GM10248 (cell line): ENCODE measurements at regions not wholly inside any gene's neighbourhood (a gene's known extent, or its start where the extent isn't known, plus 50 kb on each side); places are given as distances from the start of the nearest gene placed in this dataset.

ENCODE experiments used
- CTCF ChIA-PET: fragments of 300-600 bp; sonication (Branson Sonifier 250); formaldehyde crosslinking; extraction: SDS; loops from one replicate; lab custom pipeline; 2021; ENCODE audit warnings: antibody characterized with exemption; lab: Yijun Ruan, JAX
- POLR2A ChIA-PET: fragments of 350-650 bp; sonication (Branson Sonifier 250); formaldehyde crosslinking; extraction: SDS; loops from one replicate; lab custom pipeline; 2020; ENCODE audit warnings: antibody characterized with exemption; lab: Yijun Ruan, JAX
- DNase-seq: peaks from one replicate; pipeline ENCODE4 v3.0.0; 2012; ENCODE audit errors: extremely low spot score
- CTCF ChIP-seq: IDR thresholded peaks from 2 replicates; pipeline ENCODE4 v1.5.1; 2012; ENCODE audit warnings: mild to moderate bottlenecking, low read depth; ENCODE audit errors: extremely low read depth, missing control alignments, control extremely low read depth

GRCh38 chr21:35427320-35428000 is 378.4 kb upstream of the RUNX1 start:
- POLR2A ChIA-PET = no interaction called here
- CTCF ChIA-PET = interaction anchor here (1.1 to 2.8 kb wide), 2 partner anchors 27 to 38 kb away, joined by 3 to 7 read pairs; no protein-coding TSS in a partner anchor
- TF ChIP-seq CTCF = no peak
- DNase-seq = no peak

GRCh38 chr21:35426897-35427296 is 377.8 kb upstream of the RUNX1 start:
- ChIA-PET POLR2A (no interaction called here), CTCF (interaction anchor here (1.1 to 2.8 kb wide), 3 partner anchors 12 to 37 kb away, joined by 3 to 7 read pairs (median 3); no protein-coding TSS in a partner anchor)
- TF ChIP-seq CTCF = no peak
- no peak for DNase-seq

GRCh38 chr21:35426469-35426868 is 377.4 kb upstream of the RUNX1 start:
- POLR2A ChIA-PET = no interaction called here
- DNase-seq = no peak
- CTCF ChIA-PET = interaction anchor here (1.1 to 2.8 kb wide), 3 partner anchors 12 to 37 kb away, joined by 3 to 7 read pairs (median 3); no protein-coding TSS in a partner anchor
- no peak for TF ChIP-seq CTCF

GRCh38 chr21:35424122-35424521 is 375.0 kb upstream of the RUNX1 start:
- no peak for DNase-seq
- TF ChIP-seq CTCF = no peak
- POLR2A ChIA-PET = no interaction called here
- CTCF ChIA-PET = no interaction called here

GRCh38 chr21:35423709-35424108 is 374.6 kb upstream of the RUNX1 start:
- ChIA-PET POLR2A (no interaction called here), CTCF (no interaction called here)
- no peak for TF ChIP-seq CTCF
- DNase-seq = no peak

- no peak for DNase-seq
- POLR2A ChIA-PET = no interaction called here
- no peak for TF ChIP-seq CTCF
- CTCF ChIA-PET = no interaction called here
These were observed 372.9 kb upstream of the RUNX1 start for GRCh38 chr21:35422011-35422410.

GRCh38 chr21:35421221-35421620 is 372.1 kb upstream of the RUNX1 start:
- TF ChIP-seq CTCF = no peak
- CTCF ChIA-PET = interaction anchor here (1.3 kb wide), 1 partner anchor 15 kb away, joined by 4 read pairs; no protein-coding TSS in a partner anchor
- DNase-seq = no peak
- POLR2A ChIA-PET = no interaction called here
